GM10248 (cell line): ENCODE measurements at regions not wholly inside any gene's neighbourhood (a gene's known extent, or its start where the extent isn't known, plus 50 kb on each side); places are given as distances from the start of the nearest gene placed in this dataset.

Experiments
- CTCF ChIA-PET: fragments of 300-600 bp; sonication (Branson Sonifier 250); formaldehyde crosslinking; extraction: SDS; loops from one replicate; lab custom pipeline; 2021; ENCODE audit warnings: antibody characterized with exemption; lab: Yijun Ruan, JAX
- POLR2A ChIA-PET: fragments of 350-650 bp; sonication (Branson Sonifier 250); formaldehyde crosslinking; extraction: SDS; loops from one replicate; lab custom pipeline; 2020; ENCODE audit warnings: antibody characterized with exemption; lab: Yijun Ruan, JAX
- DNase-seq: peaks from one replicate; pipeline ENCODE4 v3.0.0; 2012; ENCODE audit errors: extremely low spot score
- TF ChIP-seq, protein P1 (sequence below): IDR thresholded peaks from 2 replicates; pipeline ENCODE4 v1.5.1; 2012; ENCODE audit warnings: mild to moderate bottlenecking, low read depth; ENCODE audit errors: extremely low read depth, missing control alignments, control extremely low read depth

DNA sequence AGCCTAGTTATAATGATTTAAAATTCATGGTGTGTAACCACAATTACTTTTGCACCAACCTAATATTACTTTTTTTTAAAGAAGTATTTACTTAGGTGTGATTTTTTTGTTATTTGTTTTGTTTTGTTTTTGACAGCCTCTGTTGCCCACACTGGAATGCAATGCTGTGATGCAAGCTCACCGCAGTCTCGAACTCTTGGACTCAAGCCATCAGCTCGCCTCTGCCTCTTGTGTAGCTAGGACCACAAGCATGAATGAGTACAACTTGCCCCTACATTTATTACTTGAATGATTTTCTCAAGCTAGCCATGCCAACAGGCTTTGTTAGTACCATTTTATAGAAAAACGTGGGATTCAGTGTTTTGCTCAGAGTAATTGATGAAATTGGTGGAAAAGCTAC, 488.8 kb upstream of the CPEB2 start:
- TF ChIP-seq, protein P1, sequence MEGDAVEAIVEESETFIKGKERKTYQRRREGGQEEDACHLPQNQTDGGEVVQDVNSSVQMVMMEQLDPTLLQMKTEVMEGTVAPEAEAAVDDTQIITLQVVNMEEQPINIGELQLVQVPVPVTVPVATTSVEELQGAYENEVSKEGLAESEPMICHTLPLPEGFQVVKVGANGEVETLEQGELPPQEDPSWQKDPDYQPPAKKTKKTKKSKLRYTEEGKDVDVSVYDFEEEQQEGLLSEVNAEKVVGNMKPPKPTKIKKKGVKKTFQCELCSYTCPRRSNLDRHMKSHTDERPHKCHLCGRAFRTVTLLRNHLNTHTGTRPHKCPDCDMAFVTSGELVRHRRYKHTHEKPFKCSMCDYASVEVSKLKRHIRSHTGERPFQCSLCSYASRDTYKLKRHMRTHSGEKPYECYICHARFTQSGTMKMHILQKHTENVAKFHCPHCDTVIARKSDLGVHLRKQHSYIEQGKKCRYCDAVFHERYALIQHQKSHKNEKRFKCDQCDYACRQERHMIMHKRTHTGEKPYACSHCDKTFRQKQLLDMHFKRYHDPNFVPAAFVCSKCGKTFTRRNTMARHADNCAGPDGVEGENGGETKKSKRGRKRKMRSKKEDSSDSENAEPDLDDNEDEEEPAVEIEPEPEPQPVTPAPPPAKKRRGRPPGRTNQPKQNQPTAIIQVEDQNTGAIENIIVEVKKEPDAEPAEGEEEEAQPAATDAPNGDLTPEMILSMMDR, result no peak
- no peak for DNase-seq
- CTCF ChIA-PET, result no interaction called here
- POLR2A ChIA-PET, result no interaction called here

DNA sequence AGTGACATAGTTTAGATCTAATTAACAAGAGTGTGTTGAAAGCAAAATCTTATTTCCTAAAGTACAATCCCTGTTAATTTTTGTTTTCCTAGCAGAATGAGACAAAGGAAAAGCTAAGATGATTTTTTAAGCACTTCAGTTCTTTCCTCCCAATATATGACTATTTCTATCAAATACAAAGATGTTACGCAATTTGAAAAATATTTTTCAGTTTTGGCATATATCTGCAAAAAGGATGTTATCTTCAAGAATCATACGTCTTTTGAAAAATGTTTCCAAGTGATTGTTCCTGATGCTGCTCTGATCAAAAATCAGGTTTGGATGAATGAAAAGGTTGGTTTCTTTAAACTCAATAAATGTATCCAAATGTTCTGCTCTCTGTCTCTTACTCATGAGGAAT, 486.7 kb upstream of the CPEB2 start:
- TF ChIP-seq, protein P1, result no peak
- ChIA-PET CTCF (interaction anchor here (1.2 kb wide), 1 partner anchor 19 kb away, joined by 3 read pairs; no protein-coding TSS in a partner anchor), POLR2A (no interaction called here)
- no peak for DNase-seq

DNA sequence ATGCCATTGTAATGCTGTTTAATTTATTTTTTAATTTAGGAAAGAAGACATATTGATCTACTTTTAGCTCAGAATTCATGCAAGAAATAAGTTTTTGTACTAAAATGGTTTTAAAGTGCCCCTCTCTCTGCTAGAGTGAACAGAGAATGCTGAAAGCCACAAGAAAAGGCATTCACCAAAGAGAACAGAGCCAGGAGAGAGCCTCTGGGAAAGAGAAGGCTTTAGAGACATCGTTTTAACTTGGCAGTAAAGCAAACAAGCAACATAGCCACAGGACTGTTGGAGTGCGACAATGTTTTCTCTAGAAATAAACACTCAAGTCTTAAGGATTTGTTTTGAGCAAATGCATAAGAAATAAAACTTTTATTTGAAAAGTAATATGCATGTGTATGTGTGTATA, 484.1 kb upstream of the CPEB2 start:
- TF ChIP-seq, protein P1, result no peak
- no peak for DNase-seq
- CTCF ChIA-PET, result no interaction called here
- POLR2A ChIA-PET, result no interaction called here

DNA sequence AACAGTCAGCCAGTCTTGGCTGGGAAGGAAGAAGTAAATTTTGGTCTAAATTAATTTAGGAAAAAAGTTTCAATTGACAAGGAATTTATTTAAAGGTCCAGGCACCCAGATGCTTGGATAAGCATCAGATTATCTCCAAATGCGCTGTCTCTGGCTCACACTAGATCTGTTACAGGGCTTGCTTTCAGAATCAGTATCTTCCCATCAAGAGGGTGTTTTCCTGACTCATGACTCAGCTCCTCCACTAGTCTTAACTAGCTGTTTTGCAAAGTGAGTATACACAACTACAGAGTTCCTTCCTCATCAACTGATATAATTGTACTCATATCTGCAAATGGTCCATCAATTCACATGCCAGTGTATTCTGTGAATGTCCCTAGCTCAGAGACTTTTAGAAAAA, 482.1 kb upstream of the CPEB2 start:
- no peak for DNase-seq
- ChIA-PET POLR2A (no interaction called here), CTCF (interaction anchor here (2.7 kb wide), 1 partner anchor 16 kb away, joined by 8 read pairs; no protein-coding TSS in a partner anchor)
- TF ChIP-seq, protein P1, result no peak

DNA sequence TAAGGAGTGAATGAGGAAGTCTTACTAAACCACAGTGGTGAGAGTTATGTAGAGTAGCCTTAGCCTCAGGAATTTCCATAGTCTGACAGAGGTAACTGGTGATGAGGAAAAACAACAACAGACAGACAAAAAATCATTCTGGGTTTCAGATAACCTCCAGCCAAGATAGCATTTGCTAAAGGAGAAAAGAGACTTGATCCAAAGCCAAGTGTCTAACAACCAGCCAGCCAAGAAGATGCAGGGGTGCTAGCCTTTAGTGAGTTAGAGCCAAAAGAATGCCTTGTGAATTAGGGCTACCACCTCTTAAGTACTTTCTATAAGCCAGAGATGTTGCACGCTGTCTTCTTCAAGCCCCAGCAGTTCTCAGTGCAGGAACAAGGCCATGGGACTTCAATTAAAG, 478.0 kb upstream of the CPEB2 start:
- ChIA-PET POLR2A (no interaction called here), CTCF (interaction anchor here (2.3 kb wide), 1 partner anchor 9 kb away, joined by 5 read pairs; no protein-coding TSS in a partner anchor)
- TF ChIP-seq, protein P1, result no peak
- DNase-seq, result no peak

DNA sequence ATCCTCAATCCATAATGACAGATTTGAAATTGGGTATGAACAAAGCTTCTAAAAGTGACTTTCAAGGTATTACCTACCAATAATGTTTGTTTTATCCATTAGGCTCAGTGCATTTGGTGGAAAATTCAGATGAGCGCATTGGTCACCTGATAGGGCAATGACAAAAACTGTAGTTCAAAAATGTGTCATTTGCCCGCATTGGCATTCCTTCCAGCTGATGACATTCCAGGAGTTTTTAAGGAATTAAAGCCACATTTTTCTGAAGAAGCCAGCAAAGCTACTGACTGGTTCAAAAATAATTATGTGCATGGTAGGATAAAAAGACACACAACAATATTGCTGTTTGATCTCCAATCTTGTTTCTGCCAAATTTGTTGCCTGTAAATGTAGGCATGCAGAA, 473.4 kb upstream of the CPEB2 start:
- no peak for DNase-seq
- TF ChIP-seq, protein P1, result no peak
- POLR2A ChIA-PET, result no interaction called here
- CTCF ChIA-PET, result no interaction called here
